ENCODE measurements at regions not wholly inside any gene's neighbourhood (a gene's known extent, or its start where the extent isn't known, plus 50 kb on each side); places are given as distances from the start of the nearest gene placed in this dataset.
"Not testable (repeated sequence)": the region's sequence is repeated elsewhere in the genome, so short reads cannot be mapped to it uniquely, and the experiment has no call there.

DNA sequence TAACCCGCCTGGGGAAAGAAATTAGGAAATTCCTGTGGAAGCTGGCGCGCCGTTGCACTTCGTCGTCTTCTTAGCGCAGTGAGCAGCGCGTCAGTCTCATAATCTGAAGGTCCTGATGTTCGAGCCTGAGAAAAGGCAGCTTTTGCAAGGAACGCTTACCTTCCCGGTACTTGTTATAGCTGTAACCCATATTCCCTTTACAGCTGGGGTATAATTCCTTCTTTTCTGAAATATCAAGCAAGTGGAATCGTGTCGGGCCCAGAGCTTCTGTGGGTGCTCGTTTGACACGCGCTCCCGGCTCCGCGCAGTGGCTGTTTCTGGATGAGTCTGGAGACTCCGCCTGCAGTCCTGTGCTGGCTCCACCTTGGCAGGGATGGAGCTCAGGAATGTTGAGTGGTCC is 491.2 kb downstream of the PRIM2 start:
- H3K56ac ChIP-seq (replicated peaks; ENCODE audit: insufficient read length, low read depth, low read length); H2BK12ac ChIP-seq (ENCODE audit: low read depth, low read length); DNase-seq (ENCODE audit: low read depth in 1 of 2, low spot score in 2 of 2); CTCF ChIA-PET (ENCODE audit: partially characterized antibody); H4K8ac ChIP-seq (ENCODE audit: extremely low read depth, insufficient read depth, low read length); H4K91ac ChIP-seq (replicated peaks; ENCODE audit: insufficient read length, low read length); POLR2A ChIA-PET (ENCODE audit: partially characterized antibody); H4K5ac ChIP-seq (ENCODE audit: insufficient read length, low read depth, low read length); H3K4ac ChIP-seq (replicated peaks; ENCODE audit: insufficient read length, low read depth, low read length); H2BK15ac ChIP-seq (ENCODE audit: low read length); H3K79me2 ChIP-seq (ENCODE audit: control insufficient read depth in 1 of 2, insufficient read depth in 2 of 2, low read length in 2 of 2); H2AFZ ChIP-seq (ENCODE audit: low read length); H4K20me1 ChIP-seq (replicated peaks in 1 of 2; ENCODE audit: control insufficient read depth in 1 of 2, insufficient read depth in 2 of 2, low read length in 2 of 2); H3K36me3 ChIP-seq (ENCODE audit: control insufficient read depth in 2 of 4, insufficient read depth in 4 of 4, low read length in 3 of 4); H2BK5ac ChIP-seq (ENCODE audit: low read depth, low read length); H2BK120ac ChIP-seq (replicated peaks; ENCODE audit: low read depth, low read length); H3K23me2 ChIP-seq (ENCODE audit: low read depth, low read length); H2BK20ac ChIP-seq (ENCODE audit: low read length); FAIRE-seq; H3K18ac ChIP-seq (ENCODE audit: extremely low read depth, low read length); H3K9ac ChIP-seq (replicated peaks in 1 of 4; ENCODE audit: extremely low read depth in 1 of 4, low read depth in 3 of 4, low read length in 3 of 4); H2AK5ac ChIP-seq (ENCODE audit: low read depth, low read length); H3K4me1 ChIP-seq (replicated peaks in 1 of 4; ENCODE audit: control insufficient read depth in 3 of 4, insufficient read depth in 4 of 4, low read length in 3 of 4); H3K79me1 ChIP-seq (ENCODE audit: low read depth, low read length); H3K9me3 ChIP-seq (ENCODE audit: insufficient read depth in 2 of 2, low read depth in 1 of 2, low read length in 1 of 2); H3K27ac ChIP-seq (ENCODE audit: low read depth, low read length); H3K23ac ChIP-seq (ENCODE audit: insufficient read length); H3K27me3 ChIP-seq (replicated peaks in 1 of 4; ENCODE audit: control insufficient read depth in 3 of 4, extremely low read depth in 1 of 4, insufficient read depth in 3 of 4, low read length in 3 of 4); H3K14ac ChIP-seq (ENCODE audit: insufficient read length): not testable (repeated sequence)
- WGBS, 2 experiments (ENCODE audit: extremely low coverage in 1 of 2, insufficient coverage in 1 of 2, insufficient read length in 1 of 2, insufficient replicate concordance in 2 of 2, low coverage in 1 of 2, low lambda C conversion rate in 2 of 2, missing lambda C conversion rate in 1 of 2), result 88% methylated on average over 20 of the region's 21 CpGs; no CpG with 5 or more reads in 1 of the 2 experiments
- H3K4me2 ChIP-seq (ENCODE audit: insufficient read depth in 1 of 2, low read depth in 2 of 2, low read length in 2 of 2), result peak overlapping the region in 1 of 2 experiments; percentile 56; a peak in 1 of 4 replicates
- H3K4me3 ChIP-seq (ENCODE audit: extremely low read depth in 1 of 4, insufficient read depth in 2 of 4, low read depth in 3 of 4, low read length in 4 of 4), result peak overlapping the region in 1 of 4 experiments; percentile 55; a peak in 1 of 8 replicates

DNA sequence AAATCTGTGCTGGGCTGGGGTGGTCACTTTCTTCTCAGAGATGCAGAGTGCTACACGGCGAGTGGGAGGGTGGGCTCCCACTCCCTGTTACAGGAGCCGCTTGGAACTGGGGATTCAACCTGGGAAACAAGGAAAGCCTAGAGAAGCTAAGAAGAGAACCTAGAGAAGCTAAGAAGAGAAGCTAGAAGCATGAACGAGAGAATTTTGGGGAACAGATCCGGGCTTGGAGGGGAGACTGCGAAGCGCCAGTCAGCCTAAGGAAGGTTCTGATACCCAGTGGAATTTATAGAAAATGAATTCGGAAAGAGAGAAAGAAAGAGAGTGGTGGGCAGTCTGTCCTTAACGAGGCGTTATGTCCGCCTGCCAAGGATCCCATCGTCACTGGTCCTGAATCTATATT is 492.0 kb downstream of the PRIM2 start:
- H3K36me3 ChIP-seq (ENCODE audit: control insufficient read depth in 2 of 4, insufficient read depth in 4 of 4, low read length in 3 of 4); H3K4me1 ChIP-seq (replicated peaks in 1 of 4; ENCODE audit: control insufficient read depth in 3 of 4, insufficient read depth in 4 of 4, low read length in 3 of 4); DNase-seq (ENCODE audit: low read depth in 1 of 2, low spot score in 2 of 2); H3K14ac ChIP-seq (ENCODE audit: insufficient read length); H3K23me2 ChIP-seq (ENCODE audit: low read depth, low read length); H3K18ac ChIP-seq (ENCODE audit: extremely low read depth, low read length); H4K20me1 ChIP-seq (replicated peaks in 1 of 2; ENCODE audit: control insufficient read depth in 1 of 2, insufficient read depth in 2 of 2, low read length in 2 of 2); H4K91ac ChIP-seq (replicated peaks; ENCODE audit: insufficient read length, low read length); H4K5ac ChIP-seq (ENCODE audit: insufficient read length, low read depth, low read length); H3K4me2 ChIP-seq (ENCODE audit: insufficient read depth in 1 of 2, low read depth in 2 of 2, low read length in 2 of 2); H3K4ac ChIP-seq (replicated peaks; ENCODE audit: insufficient read length, low read depth, low read length); H3K23ac ChIP-seq (ENCODE audit: insufficient read length); H2BK20ac ChIP-seq (ENCODE audit: low read length); H2BK15ac ChIP-seq (ENCODE audit: low read length); FAIRE-seq; H3K56ac ChIP-seq (replicated peaks; ENCODE audit: insufficient read length, low read depth, low read length); POLR2A ChIA-PET (ENCODE audit: partially characterized antibody); H2BK5ac ChIP-seq (ENCODE audit: low read depth, low read length); H2BK12ac ChIP-seq (ENCODE audit: low read depth, low read length); H2BK120ac ChIP-seq (replicated peaks; ENCODE audit: low read depth, low read length); CTCF ChIA-PET (ENCODE audit: partially characterized antibody); H3K79me1 ChIP-seq (ENCODE audit: low read depth, low read length); H4K8ac ChIP-seq (ENCODE audit: extremely low read depth, insufficient read depth, low read length); H3K27me3 ChIP-seq (replicated peaks in 1 of 4; ENCODE audit: control insufficient read depth in 3 of 4, extremely low read depth in 1 of 4, insufficient read depth in 3 of 4, low read length in 3 of 4); H3K27ac ChIP-seq (ENCODE audit: low read depth, low read length); H2AFZ ChIP-seq (ENCODE audit: low read length); H2AK5ac ChIP-seq (ENCODE audit: low read depth, low read length); H3K9ac ChIP-seq (replicated peaks in 1 of 4; ENCODE audit: extremely low read depth in 1 of 4, low read depth in 3 of 4, low read length in 3 of 4); H3K79me2 ChIP-seq (ENCODE audit: control insufficient read depth in 1 of 2, insufficient read depth in 2 of 2, low read length in 2 of 2); H3K9me3 ChIP-seq (ENCODE audit: insufficient read depth in 2 of 2, low read depth in 1 of 2, low read length in 1 of 2): not testable (repeated sequence)
- WGBS, 2 experiments (ENCODE audit: extremely low coverage in 1 of 2, insufficient coverage in 1 of 2, insufficient read length in 1 of 2, insufficient replicate concordance in 2 of 2, low coverage in 1 of 2, low lambda C conversion rate in 2 of 2, missing lambda C conversion rate in 1 of 2), result no CpG with 5 or more reads among the region's 12 CpGs
- H3K4me3 ChIP-seq (ENCODE audit: extremely low read depth in 1 of 4, insufficient read depth in 2 of 4, low read depth in 3 of 4, low read length in 4 of 4), result peak overlapping the region in 1 of 4 experiments; percentile 55; a peak in 1 of 8 replicates
